ENCODE measurements at regions not wholly inside any gene's neighbourhood (a gene's known extent, or its start where the extent isn't known, plus 50 kb on each side); places are given as distances from the start of the nearest gene placed in this dataset.

DNA sequence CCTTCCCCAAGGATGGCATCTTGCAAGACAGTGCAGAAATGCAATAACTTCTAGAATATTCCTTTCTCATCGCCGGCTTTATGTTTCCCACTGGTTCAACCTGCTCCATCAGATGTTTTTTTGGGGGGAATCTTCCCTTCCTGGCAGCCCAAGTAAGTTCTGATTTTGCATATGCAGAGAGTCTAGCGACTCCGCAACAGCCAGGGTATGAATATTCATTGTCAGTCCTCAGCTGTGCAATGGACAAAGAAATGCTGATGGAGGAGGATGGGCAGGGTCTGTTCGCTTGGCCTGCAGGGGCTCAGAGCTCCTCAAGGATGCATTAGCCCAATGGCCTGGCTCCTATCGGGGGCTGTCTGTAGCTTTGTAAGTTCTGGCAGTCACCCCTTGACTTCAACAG is 358.8 kb upstream of the CCL2 start:
- DNase-seq (ENCODE audit: low spot score) = no peak

DNA sequence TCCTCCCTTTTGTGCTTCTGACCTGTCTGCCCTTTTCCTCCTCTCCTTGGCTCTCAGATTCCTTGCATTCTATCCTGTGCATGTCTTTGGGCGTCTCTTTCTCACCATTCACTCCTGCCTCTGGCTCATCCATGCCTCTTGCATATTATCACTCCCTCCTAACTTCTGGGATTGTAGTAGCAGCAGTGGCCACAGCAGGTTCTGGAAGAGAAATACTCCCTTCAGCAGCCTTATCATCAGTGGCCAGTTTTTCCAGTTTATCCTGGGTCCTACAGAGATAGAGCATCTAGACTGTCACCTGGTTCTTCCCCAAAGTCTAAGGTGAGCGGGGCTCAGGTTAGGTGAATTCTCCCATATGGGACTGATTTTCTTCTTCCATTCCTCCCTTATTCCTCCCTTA is 354.0 kb upstream of the CCL2 start:
- DNase-seq (ENCODE audit: low spot score) = peak; percentile 12

- peak; percentile 31 for DNase-seq (ENCODE audit: low spot score)
Observed at GRCh38 chr17:33902901-33903449, 352.1 kb upstream of the CCL2 start.

DNA sequence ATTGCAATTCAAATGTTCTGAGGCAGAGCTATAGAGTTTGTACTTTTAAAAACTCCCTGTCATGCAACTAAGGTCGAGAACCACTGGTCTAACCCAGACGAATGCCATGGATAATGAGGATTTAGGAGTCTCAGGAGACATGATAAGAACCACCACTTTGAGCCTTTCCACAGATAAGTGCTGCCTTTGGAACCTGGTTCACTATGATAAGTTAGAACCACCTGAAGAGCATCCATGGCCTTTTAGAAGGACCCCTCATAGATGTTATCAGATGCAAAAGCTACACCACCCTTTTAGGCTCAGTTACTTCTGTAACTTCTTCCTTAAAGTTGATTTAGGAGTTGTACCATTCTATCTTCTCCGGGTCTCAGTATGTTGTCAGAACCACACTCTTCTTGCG is 350.6 kb upstream of the CCL2 start:
- DNase-seq (ENCODE audit: low spot score) = peak; percentile 83

DNA sequence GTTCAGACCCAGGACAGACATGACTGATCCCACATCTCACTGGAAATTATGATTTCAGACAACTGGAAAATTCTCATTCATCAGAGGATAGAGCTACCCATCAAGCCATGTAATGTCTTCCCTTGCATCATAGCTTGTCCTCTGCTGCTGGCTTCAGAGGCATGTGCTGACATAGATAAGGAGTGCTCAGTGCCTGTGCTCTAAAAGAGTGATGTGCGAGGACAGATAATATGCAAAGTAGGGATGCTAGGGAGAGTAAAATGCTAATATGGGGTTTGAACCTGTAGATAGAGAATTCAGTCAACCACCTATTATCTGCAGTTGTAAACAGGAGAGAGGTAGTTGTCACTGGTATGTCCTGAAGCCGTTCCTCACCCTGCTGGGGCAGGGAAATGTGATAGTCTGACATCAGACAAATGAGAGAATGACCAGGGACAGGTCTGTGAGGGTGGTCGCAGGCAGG is 349.7 kb upstream of the CCL2 start:
- peak; percentile 93 for DNase-seq (ENCODE audit: low spot score)

DNA sequence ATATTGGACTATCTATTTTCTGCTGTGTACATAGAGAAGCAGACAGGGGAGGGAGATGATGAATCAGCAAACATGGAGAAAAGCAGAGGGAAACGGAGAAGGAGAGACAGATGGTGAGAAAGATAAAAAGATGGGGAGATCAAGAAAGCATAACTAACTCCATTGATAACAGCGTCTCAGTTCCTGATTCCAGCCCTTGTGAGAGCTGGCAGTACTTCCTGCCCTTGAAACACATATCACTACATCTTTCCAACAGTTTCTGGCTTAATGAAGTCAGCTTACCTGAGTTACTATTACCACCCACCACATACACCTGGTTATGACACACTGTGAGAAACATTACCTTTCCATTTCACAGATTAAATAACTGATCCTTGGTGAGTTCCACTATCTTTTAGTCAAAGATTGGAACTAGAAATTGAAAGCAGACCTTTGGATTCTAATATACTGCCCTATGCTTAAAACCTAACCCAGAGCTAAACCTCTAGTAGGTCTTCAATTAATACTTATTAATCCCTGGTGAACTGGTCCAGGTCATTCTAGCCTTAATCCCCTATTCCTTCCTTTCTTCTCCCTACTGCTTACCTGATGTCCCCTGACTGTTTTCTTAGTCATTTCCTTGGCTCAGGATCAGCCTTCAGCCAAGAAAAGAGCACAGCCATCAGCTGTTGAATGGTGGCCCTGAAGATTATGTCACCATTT is 346.6 kb upstream of the CCL2 start:
- DNase-seq (ENCODE audit: low spot score) = peak; percentile 62

- no peak for DNase-seq (ENCODE audit: low spot score)
Observed at GRCh38 chr17:33910200-33910857, 344.8 kb upstream of the CCL2 start.

- peak; percentile 77 for DNase-seq (ENCODE audit: low spot score)
Observed at GRCh38 chr17:33914125-33914524, 341.0 kb upstream of the CCL2 start.

DNA sequence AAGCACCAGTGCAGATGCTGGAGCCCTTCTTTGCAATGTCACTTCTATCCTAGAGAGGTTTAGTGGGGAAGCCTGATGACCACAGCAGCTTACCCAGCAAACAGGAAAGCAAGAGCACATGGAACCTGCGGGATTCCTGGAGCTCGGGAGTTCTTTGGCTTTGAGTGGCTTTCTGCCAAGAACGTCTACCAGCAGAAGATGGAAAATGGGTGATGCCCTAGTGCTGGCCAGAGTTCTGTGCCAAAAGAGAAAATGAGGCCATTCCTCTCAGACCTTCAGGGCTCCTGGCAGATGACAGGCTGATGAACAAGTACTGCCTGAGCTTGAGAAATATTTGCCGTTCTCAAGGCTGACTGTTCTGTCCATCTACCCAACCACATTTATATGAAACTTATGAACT is 332.1 kb upstream of the CCL2 start:
- DNase-seq (ENCODE audit: low spot score) = no peak

DNA sequence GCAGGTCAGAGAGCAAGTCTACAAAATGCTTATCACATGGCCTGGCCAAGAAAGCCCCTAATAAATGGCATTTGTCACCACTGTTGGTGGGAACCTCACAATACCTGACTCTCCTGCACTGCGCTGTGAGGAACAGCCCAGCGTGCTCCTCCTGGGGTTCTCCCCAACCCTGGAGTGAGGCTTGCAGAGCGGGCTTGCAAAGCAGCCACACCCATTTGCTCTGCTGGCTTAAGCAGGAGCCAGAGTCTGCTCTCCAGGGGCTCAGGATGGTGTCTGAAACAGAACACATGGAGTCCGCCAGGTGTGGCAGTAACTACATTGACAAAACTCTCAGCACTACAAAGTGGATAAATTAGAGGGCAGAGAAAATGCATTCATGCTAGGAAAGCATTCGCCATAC is 331.0 kb upstream of the CCL2 start:
- DNase-seq (ENCODE audit: low spot score) = peak; percentile 40

DNA sequence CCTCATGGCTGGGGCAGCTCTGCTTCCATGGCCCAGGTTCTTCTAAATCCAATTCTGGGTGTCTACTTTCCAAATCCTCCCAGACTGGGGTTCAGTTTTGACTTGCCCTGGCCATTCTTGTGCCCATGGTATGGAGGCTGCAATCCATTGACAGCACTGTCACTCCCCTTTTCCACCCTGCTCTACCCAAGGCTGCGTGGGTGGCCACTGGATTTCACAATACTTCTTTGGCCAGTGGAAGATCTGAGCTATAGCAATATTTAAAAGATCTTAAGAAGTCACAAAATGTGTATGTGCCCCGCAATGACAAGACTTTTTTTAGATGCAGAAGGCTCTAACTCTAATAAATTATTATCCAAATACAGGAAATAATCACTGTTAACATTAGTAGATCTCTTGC is 329.4 kb upstream of the CCL2 start:
- DNase-seq (ENCODE audit: low spot score) = no peak

- DNase-seq (ENCODE audit: low spot score) = peak; percentile 80
Observed at GRCh38 chr17:33927732-33928133, 327.4 kb upstream of the CCL2 start.

- no peak for DNase-seq (ENCODE audit: low spot score)
Observed at GRCh38 chr17:33929181-33929724, 325.8 kb upstream of the CCL2 start.

DNA sequence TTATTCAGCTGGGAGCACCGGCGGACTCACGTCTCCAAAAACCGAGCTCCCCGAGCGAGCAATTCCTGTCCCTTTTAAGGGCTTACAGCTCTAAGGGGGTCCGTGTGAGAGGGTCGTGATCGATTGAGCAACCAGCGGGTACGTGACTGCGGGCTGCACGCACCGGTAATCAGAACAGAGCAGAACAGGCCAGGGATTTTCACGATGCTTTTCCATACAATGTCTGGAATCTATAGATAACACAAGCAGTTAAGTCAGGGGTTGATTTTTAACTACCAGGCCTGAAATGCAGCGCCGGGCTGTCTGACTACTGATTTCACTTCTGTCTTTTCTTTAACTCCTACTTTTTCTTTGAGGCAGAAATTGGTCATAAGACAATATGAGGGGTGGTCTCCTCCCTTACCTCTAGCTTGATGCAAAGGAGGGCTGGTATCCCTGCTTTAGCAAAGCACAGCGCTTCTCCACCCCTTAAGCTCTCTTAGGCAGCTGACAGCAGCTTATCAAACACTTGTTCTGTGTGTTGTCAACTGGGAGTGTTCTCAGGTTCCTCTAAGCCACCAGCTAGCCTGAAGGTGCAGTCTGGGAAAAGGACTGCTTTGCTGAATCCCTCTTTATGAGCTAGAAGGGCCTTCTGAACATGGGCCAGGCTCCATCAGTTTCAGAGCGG is 323.8 kb upstream of the CCL2 start:
- DNase-seq (ENCODE audit: low spot score) = peak; percentile 42

GRCh38 chr17:33932996-33933395 is 322.1 kb upstream of the CCL2 start:
- no peak for DNase-seq (ENCODE audit: low spot score)

DNA sequence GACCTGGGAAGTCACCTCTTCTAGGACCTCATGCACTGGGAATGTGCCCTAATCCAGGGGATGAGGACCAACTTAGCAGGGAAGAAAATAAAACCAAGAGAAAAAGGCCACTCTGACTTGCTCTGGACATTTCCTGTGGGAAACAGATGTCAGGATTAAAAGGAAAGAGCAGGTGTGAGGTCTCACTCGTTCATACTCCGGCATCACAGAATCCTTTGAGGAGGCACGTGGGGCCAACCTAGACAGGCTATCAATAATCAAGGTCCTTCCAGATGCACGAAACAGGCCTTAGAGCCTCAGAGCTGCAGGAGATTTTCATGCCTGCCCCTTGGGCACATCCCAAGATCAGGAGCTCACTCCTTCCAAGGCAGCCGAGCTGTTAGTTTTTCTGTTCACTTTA is 321.5 kb upstream of the CCL2 start:
- no peak for DNase-seq (ENCODE audit: low spot score)

GRCh38 chr17:33934696-33935095 is 320.4 kb upstream of the CCL2 start:
- DNase-seq (ENCODE audit: low spot score) = no peak

- DNase-seq (ENCODE audit: low spot score) = no peak
Observed at GRCh38 chr17:33935822-33936221, 319.3 kb upstream of the CCL2 start.

GRCh38 chr17:33936764-33937163 is 318.3 kb upstream of the CCL2 start:
- DNase-seq (ENCODE audit: low spot score) = no peak

GRCh38 chr17:33939959-33940358 is 315.1 kb upstream of the CCL2 start:
- no peak for DNase-seq (ENCODE audit: low spot score)

DNA sequence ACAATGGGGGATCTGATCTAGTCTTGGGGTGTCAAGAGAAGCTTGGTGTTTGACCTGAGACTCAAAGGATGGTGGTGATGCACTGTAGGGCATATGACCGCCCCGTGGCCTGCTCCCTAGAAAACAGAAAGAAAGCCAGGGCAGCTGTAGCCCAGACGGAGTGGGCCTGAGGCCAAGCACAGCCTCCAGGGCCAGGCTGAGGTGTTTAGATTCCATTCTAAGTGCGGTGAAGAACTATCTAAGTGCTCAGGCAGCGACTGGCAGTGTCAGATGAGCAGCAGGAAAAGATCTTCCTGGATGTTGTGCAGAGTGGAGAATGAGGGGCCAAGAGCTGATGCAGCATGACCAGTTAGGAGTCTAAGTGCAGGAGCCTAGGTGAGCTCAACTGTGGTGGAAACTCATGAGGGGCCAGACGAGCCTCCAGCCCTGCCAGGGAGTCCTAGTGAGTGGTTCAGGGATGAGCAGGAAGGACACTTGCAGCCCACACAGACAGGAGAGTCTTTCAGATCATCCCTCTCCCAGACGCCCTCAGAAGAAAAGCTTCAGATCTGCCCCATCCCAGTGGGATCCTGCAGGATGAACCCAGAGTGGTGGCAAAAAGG is 314.2 kb upstream of the CCL2 start:
- DNase-seq (ENCODE audit: low spot score) = no peak

GRCh38 chr17:33941744-33942143 is 313.3 kb upstream of the CCL2 start:
- no peak for DNase-seq (ENCODE audit: low spot score)

Measured in hematopoietic multipotent progenitor cell treated with erythropoietin and hydrocortisone succinate and interleukin-3 and kit ligand, for 17 days (in vitro differentiated cells).